ENCODE measurements at regions not wholly inside any gene's neighbourhood (a gene's known extent, or its start where the extent isn't known, plus 50 kb on each side); places are given as distances from the start of the nearest gene placed in this dataset.

DNA sequence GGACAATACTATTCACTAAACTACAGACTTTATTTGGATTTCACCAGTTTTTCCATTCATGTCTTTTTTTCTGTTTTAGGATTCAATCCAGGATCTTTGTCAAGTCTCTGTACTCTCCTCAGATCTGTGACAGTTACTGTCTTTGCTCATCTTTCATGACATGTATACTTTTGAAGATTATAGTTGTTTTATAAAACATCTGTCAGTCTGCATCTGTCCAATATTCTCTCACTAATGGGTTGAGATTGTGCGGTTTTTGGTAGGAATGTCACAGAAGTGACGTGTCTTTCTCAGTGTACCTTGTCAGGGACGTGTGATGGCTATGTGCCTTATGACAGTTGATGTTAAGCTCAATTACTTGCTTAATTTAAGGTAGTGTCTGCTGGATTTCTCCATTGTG, 124.9 kb upstream of the TPK1 start:
- DNase-seq (ENCODE audit: low spot score) = no peak

DNA sequence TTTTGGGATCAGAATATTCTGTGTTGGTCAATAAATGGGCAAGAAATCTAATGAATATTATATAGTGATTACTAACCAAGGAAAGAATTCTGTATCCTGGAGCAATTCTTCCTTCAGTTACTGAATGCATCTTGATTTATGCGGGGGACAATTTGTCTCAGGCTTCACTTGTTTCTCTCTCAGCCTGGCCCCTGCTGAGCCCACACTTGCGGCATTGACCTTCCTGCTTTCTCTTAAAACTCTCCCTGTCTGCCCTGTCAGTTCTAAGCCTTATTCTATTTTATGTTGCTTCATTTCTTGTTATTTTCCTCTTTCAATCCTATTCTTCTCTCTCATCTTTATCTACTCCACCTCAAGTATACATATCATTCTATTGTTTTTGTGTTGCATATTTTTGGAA, 122.1 kb upstream of the TPK1 start:
- no peak for DNase-seq (ENCODE audit: low spot score)

DNA sequence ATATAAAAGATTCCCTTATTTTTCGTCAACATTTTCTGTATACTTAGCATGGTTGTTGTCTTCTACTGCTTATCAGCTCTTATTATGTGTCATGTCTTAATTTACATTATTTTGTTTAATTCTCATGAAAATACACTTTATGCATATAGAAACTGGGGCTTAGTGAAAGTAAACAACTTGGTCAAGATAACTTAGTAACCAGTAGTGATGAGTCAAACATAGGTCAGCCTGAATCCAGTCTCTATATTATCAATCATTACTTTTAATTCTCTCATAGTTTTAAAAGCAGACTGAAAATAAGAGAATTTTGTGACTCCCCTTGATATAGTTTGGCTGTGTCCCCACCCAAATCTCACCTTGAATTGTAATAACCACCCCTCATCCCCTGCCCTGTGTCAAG, 119.6 kb upstream of the TPK1 start:
- no peak for DNase-seq (ENCODE audit: low spot score)

DNA sequence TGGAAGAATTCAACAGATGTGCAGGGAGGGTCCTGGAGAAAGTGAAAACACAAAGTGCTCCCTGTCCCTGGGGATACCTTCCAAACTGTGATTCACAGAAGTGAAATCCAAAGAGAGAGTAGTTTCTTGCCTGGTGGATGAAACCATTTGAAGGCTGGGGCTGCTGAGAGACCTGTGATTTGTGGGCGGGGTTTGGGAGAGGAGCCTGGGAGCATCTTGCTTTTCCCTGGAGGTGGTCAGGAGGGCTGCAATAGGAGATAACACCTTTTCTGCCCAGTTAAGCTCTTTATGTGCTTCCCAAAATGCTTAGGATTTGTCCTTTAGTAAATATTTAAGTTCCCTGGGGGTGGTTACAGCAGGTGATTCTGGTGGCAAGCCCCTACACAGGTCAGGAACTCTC, 105.3 kb upstream of the TPK1 start:
- no peak for DNase-seq (ENCODE audit: low spot score)

DNA sequence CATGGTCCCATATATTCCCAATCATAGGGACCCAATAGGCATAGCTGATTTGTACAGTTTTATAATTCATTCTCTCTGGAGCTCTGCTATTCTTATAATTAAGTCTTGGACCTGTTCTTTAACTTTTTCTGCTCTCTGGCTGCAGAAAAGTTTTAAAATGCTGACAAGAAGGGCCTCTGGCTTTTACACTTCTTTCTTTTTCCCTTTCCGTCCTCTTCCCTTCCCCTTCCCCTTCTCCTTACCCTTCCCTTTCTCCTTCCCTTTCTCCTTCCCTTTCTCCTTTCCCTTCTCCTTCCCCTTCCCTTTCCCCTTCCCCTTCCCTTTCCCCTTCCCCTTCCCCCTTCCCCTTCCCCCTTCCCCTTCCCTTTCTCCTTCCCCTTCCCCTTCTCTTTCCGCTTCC, 101.3 kb upstream of the TPK1 start:
- DNase-seq (ENCODE audit: low spot score) = no peak

DNA sequence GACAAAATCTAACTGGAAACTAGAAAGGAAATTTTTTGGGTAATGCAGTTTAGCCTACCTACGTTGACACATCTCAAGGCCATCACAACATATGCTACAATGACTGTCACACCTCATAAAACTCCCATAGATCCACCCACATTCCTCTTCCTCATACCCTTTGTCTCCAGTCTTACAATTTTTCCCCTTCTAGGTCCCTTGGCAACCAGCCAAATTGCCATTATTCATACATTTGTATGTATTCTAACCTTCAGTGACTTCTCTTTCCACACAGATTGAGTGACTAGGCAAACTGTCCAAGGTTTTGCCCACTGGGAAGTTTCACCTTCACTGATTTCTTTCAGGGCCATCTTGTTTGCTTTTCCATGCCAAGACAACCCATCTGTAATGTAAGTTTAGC, 100.5 kb upstream of the TPK1 start:
- DNase-seq (ENCODE audit: low spot score) = no peak

DNA sequence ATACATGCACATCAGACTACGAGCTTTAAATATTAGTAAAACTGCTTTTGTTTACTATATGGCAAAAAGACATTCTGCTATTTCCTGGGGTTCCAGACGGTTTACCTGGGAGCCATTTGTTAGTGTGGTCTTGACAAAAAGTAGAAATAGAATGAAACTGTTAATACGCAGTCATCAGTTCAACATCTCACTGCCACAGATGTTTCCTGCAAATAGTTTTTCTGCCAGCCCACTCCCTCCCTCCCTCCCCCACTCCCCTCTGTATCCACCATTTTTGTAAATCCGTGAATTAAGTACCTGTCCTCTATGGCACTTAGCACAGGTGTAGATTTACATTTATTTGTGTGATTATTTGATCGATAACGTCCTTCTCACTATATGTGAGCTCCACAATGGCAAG, 74.6 kb upstream of the TPK1 start:
- no peak for DNase-seq (ENCODE audit: low spot score)

DNA sequence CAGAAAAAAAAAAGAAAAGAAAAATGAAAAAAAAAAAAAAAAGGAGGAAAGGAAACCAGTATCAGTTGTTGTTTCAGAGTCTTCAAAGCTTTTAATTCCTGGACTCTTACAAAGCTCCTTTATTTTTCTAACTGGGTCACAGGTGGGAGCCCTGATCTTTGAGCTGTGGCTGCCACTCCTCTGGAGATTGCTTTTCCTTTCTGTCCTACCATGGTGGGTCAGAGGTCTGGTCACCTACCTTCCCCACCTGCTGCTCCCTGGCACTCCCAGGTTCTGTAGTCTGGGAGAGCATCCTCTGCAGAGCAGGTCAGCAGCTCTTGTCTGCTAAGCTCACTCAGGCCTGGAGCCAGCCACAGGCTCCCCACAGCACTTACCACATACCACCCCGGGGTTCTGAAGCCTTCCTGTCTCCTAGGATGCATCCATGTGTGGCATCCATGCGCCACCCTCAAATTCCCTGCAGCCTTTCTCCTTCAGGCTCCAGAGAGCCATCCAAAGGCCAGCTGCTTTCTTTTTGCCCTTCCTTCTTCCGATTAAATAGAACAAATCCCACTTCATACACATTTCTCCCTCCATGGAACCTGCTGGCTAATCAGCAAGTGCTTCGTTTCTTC, 73.2 kb upstream of the TPK1 start:
- no peak for DNase-seq (ENCODE audit: low spot score)

DNA sequence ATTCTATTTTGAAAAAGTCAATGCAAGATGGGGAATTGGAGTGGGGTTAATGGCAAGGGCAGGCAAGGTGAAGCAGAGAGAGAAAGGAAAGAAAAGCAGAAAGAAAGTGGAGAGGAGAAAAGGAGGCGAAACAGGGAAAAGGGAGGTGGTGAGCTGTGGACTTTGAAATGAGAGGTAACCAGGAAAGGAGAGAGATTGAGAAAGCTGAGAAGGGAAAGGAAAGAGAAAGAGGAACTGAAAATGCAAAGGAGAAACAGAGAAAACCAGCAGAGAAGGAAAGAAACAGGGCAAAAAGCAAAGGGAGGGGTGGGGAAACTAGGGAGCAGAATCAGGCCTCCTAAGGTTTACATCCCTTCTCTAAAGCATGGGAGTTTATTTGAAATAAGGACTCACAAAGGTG, 72.5 kb upstream of the TPK1 start:
- no peak for DNase-seq (ENCODE audit: low spot score)

DNA sequence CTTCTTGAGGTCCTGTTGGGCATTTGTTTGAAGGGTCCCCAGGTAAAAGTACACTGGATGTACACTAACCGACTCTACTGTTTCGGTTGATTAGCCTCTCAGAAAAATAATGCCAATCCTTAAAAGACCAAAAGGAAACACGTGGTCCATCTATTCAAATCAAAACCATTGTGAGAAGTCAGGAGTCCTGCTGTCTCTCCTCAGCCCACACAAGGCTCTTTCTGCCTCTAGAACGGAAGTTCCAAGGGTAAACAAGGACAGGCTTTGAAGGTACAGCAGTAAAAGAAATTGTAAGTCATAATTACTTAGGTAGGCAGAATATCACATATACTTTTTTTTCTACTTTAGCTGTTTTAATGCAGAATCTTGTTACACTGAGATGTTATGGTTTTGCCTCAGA, 71.7 kb upstream of the TPK1 start:
- no peak for DNase-seq (ENCODE audit: low spot score)

DNA sequence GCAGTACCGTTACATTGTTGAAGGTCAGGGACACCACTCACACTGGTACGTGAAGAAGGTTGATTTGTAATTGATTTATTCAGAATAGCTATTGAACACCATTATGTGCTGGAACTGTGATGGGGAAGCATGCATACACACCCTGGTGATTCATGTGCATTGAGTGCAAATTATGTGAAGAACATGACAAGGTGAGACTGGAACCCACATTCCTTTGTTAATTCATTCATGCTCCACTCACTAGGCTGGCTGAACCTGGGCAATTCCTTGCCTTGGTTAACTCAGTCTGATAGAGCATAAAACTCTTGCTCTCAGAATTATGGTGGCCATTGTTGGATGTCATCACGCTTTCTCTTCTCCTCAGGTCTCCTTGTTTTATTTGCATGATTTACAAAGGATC, 67.3 kb upstream of the TPK1 start:
- DNase-seq (ENCODE audit: low spot score) = no peak

DNA sequence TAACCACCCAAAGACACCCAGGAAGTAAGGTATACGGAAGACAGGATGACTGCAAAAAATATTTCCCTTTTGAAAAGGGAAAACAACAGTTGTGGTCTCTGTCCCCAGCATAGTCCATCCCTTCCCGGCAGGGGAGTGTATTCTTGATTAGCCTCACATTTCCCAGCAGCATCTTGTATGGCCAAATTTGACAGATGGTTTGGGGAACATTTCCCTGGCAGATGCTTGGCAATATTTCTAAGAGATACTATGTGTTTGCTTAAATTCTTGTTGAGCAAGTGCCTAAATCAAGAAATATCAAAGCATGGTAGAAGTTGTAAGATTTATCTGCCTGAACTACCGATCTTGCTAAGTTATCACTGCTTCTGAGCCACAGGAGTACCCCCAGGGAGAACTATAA, 56.9 kb upstream of the TPK1 start:
- no peak for DNase-seq (ENCODE audit: low spot score)
